ENCODE measurements at regions not wholly inside any gene's neighbourhood (a gene's known extent, or its start where the extent isn't known, plus 50 kb on each side); places are given as distances from the start of the nearest gene placed in this dataset.
"Not testable (repeated sequence)": the region's sequence is repeated elsewhere in the genome, so short reads cannot be mapped to it uniquely, and the experiment has no call there.

DNA sequence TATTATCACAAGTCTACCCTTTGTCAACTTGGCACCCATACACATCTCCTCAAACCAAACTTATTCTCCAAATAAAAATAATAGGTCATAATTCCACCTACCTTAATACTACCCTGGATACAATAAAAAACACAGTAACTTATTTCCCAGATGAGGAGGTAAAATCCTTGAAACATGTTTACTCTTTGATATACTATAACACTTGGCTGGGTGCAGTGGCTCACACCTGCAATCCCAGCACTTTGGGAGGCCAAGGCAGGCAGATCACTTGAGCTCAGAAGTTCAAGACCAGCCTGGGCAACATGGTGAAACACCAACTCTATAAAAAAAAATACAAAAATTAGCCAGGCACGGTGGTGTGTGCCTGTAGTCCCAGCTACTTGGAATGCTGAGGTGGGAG lies 54.4 kb upstream of the PRSS3 start:
- DNase-seq = not testable (repeated sequence)

DNA sequence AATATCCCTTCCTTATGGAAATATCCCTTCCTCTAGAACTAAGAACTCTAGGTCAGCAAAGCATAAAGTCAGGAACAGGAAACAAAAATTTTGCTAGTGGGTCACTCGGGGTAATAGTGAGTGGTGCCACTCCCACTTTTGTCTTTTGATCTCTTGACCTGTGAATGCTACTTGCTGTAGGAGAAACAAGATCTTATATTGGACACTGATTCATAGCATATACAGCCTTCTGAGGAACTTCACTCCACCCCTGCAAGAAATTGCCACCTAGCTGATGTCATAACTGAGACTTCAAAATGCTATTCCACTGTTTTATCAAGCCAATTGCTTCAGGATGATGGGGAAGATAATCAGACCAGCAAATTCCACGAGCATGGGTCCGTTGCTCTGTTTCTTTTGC lies 53.3 kb upstream of the PRSS3 start:
- no peak for DNase-seq

DNA sequence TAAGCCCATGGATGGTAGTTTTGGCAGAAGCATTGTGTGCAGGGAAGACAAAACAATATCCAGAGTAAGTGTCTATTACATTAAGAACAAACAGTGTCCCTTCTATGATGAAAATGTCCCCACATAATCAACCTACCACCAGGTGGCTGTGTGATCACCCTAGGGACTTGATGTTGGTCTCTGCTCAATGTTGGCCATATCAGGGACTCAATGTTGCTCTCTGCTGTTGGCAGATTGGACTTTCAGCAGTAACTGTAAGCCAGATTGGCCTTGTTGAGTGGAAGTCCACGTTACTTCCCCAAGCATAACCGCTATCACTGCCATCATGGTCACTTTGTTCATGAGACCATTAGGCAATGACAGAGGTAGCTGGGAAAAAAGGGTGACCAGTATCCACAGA lies 52.8 kb upstream of the PRSS3 start:
- DNase-seq = no peak

All from NCI-H510A (cell line).